ENCODE measurements at regions not wholly inside any gene's neighbourhood (a gene's known extent, or its start where the extent isn't known, plus 50 kb on each side); places are given as distances from the start of the nearest gene placed in this dataset.

GRCh38 chr15:61524545-61524944, 295.4 kb upstream of the RORA start:
- DNase-seq, result no peak

GRCh38 chr15:61524086-61524485, 295.0 kb upstream of the RORA start:
- DNase-seq, result no peak

- no peak for DNase-seq
These were observed 293.3 kb upstream of the RORA start for GRCh38 chr15:61522411-61522810.

GRCh38 chr15:61521953-61522352, 292.9 kb upstream of the RORA start:
- DNase-seq, result no peak

GRCh38 chr15:61519296-61519695, 290.2 kb upstream of the RORA start:
- no peak for DNase-seq

- DNase-seq, result no peak
These were observed 289.3 kb upstream of the RORA start for GRCh38 chr15:61518191-61518950.

- DNase-seq, result no peak
These were observed 288.7 kb upstream of the RORA start for GRCh38 chr15:61517776-61518175.

GRCh38 chr15:61517335-61517734, 288.2 kb upstream of the RORA start:
- DNase-seq, result no peak

GRCh38 chr15:61511756-61512155, 282.7 kb upstream of the RORA start:
- no peak for DNase-seq

- no peak for DNase-seq
These were observed 282.0 kb upstream of the RORA start for GRCh38 chr15:61511089-61511488.

GRCh38 chr15:61509327-61509840, 280.3 kb upstream of the RORA start:
- DNase-seq, result no peak

- DNase-seq, result no peak
These were observed 274.4 kb upstream of the RORA start for GRCh38 chr15:61503383-61503969.

- no peak for DNase-seq
These were observed 272.8 kb upstream of the RORA start for GRCh38 chr15:61501815-61502389.

- no peak for DNase-seq
These were observed 272.0 kb upstream of the RORA start for GRCh38 chr15:61500951-61501620.

- no peak for DNase-seq
These were observed 271.4 kb upstream of the RORA start for GRCh38 chr15:61500523-61500922.

- DNase-seq, result peak in 5 of 14 donors; percentile 0 to 4 (median 3)
These were observed 270.3 kb upstream of the RORA start for GRCh38 chr15:61499376-61499775.

- no peak for DNase-seq
These were observed 260.5 kb upstream of the RORA start for GRCh38 chr15:61489571-61489970.

- DNase-seq, result no peak
These were observed 254.5 kb upstream of the RORA start for GRCh38 chr15:61483599-61483998.

GRCh38 chr15:61481886-61482285, 252.8 kb upstream of the RORA start:
- DNase-seq, result no peak

GRCh38 chr15:61480863-61481262, 251.8 kb upstream of the RORA start:
- DNase-seq, result no peak

GRCh38 chr15:61480295-61480694, 251.2 kb upstream of the RORA start:
- no peak for DNase-seq

- no peak for DNase-seq
These were observed 250.5 kb upstream of the RORA start for GRCh38 chr15:61479613-61480012.

- DNase-seq, result no peak
These were observed 247.6 kb upstream of the RORA start for GRCh38 chr15:61476741-61477140.

Measured in C1 segment of cervical spinal cord (tissue), 14 donors.